Left lung (tissue), 4 donors: ENCODE measurements at regions not wholly inside any gene's neighbourhood (a gene's known extent, or its start where the extent isn't known, plus 50 kb on each side); places are given as distances from the start of the nearest gene placed in this dataset.

Experiments
- ATAC-seq: fragments of 200-7000 bp; cut with Tn5 transposase; one replicate; pipeline ENCODE4 v1.9.1; 2020; ENCODE audit warnings: moderate library complexity
- DNase-seq, 4 donors: peaks; one replicate each; pipeline ENCODE4 v3.0.0-alpha.2; 2013 to 2020
- H3K27ac ChIP-seq, 2 donors: fragments of 200-600 bp; sonication (generic) in 1 of 2; one replicate each; pipeline versions ENCODE4 v1.5.0 to v1.8.0; 2020 to 2021
- H3K27me3 ChIP-seq, 2 donors: fragments of 200-600 bp; sonication (generic) in 1 of 2; one replicate each; pipeline versions ENCODE4 v1.5.0 to v1.8.0; 2020 to 2021
- H3K36me3 ChIP-seq, 2 donors: fragments of 200-600 bp; sonication (generic) in 1 of 2; one replicate each; pipeline versions ENCODE4 v1.5.0 to v1.8.0; 2020 to 2021
- H3K4me1 ChIP-seq, 2 donors: fragments of 200-600 bp; one replicate each; pipeline ENCODE4 v1.8.0; 2021
- H3K4me3 ChIP-seq, 2 donors: fragments of 200-600 bp; sonication (generic) in 1 of 2; one replicate each; pipeline versions ENCODE4 v1.5.0 to v1.8.0; 2020 to 2021; ENCODE audit warnings: mild to moderate bottlenecking in 1 of 2
- H3K9me3 ChIP-seq, 2 donors: fragments of 200-600 bp; sonication (generic) in 1 of 2; one replicate each; pipeline versions ENCODE4 v1.5.0 to v1.8.0; 2020 to 2021
- intact Hi-C, 2 donors: fragments of 100-400 bp; cut with DNase I; formaldehyde crosslinking; loops; one replicate each; pipeline versions ENCODE4 v1.11.2 to v1.14.2; 2022
- TF ChIP-seq, protein P1 (sequence below), 2 donors: fragments of 200-600 bp; sonication (generic) in 1 of 2; IDR thresholded peaks; one replicate each; pipeline versions ENCODE4 v1.5.0 to v1.8.0; 2021; ENCODE audit warnings: antibody characterized with exemption in 2 of 2
- donor health status: DM: no; HTN: yes; CAD: no.
- donor health status: DM: no; HTN: no; CAD: no.

DNA sequence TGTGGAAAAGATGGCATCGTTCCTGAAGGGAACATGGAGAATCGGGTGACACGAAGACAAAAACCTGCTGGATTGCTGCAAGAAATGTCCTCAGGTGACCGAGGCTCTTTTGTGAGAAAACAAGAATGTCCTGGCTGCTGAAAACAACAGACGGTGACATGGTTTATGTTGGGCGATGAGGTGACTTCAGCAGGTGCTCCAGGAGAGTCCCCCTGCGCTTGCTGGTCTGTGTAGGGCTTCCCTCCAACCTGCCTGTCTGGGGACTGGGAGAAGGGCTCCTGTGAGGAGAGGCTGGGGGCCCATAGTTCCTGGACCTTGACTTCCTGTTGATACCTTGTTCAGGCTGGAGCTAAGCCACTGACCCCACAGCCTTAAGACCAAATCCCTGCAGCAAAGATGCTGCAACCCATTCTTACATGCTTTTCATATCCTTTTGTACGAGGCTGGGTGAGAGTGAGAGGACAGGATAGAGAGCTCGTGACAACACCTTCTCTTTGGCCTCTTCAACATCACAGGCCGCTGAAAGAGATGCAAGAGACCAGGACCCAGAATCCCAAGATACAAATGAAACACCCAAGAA is 134.8 kb downstream of the CD83 start:
- intact Hi-C loops, result no loop called here
- ATAC-seq (no peak), DNase-seq (no peak)
- TF ChIP-seq, protein P1, sequence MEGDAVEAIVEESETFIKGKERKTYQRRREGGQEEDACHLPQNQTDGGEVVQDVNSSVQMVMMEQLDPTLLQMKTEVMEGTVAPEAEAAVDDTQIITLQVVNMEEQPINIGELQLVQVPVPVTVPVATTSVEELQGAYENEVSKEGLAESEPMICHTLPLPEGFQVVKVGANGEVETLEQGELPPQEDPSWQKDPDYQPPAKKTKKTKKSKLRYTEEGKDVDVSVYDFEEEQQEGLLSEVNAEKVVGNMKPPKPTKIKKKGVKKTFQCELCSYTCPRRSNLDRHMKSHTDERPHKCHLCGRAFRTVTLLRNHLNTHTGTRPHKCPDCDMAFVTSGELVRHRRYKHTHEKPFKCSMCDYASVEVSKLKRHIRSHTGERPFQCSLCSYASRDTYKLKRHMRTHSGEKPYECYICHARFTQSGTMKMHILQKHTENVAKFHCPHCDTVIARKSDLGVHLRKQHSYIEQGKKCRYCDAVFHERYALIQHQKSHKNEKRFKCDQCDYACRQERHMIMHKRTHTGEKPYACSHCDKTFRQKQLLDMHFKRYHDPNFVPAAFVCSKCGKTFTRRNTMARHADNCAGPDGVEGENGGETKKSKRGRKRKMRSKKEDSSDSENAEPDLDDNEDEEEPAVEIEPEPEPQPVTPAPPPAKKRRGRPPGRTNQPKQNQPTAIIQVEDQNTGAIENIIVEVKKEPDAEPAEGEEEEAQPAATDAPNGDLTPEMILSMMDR (IDR thresholded peaks at IDR 0.05), result no peak
- Histone ChIP-seq H3K36me3 (no peaks in the 10 kb centered on the region), H3K4me3 (no peak overlapping the region), H3K9me3 (no peaks in the 10 kb centered on the region), H3K4me1 (no peaks in the 10 kb centered on the region), H3K27ac (no peak overlapping the region), H3K27me3 (no peaks in the 10 kb centered on the region)

DNA sequence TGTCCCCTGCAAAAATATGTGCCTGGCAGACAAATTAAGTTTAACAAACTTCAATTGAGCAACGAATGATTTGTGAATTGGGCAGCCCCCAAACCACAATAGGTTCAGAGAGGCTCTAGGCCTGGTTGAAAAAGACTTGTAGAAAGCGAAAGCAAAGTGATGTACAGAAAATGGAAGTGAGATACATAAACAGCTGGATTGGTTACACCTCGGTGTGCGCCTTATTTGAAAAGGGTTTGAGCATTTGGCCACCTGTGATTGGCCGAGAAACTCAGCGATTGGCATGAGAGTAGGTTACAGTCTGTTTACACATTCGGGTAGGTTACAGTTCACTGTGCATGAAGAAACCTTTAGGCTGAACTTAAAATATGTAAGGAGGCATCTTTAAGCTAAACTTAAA is 136.9 kb downstream of the CD83 start:
- H3K4me1 ChIP-seq, result no peaks in the 10 kb centered on the region
- no peaks in the 10 kb centered on the region for H3K9me3 ChIP-seq
- TF ChIP-seq, protein P1 (IDR thresholded peaks at IDR 0.05), result no peak
- H3K27ac ChIP-seq, result no peak overlapping the region
- DNase-seq (no peak), ATAC-seq (no peak)
- intact Hi-C loops, result no loop called here
- H3K4me3 ChIP-seq, result no peak overlapping the region
- H3K27me3 ChIP-seq, result no peaks in the 10 kb centered on the region
- H3K36me3 ChIP-seq, result no peaks in the 10 kb centered on the region

DNA sequence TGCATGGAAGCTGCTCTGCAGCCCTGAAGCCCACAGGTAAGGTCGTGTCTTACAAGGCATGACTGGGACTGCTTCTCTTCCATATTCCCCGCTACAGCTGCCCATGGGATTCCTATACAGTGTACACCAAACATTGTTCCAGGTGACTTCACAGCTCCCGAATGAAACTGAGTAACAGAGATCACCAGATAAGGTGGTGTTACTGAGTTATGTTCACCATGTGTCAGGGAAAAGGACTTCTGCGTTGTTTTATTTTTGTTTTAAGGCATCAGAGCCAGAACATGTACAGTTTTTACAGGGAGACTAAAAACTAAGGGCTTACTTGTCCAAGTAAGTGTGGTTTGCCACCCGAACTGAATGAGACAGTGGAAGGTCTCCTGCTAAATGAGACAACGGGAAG is 138.3 kb downstream of the CD83 start:
- ATAC-seq (no peak), DNase-seq (no peak)
- TF ChIP-seq, protein P1 (IDR thresholded peaks at IDR 0.05), result no peak
- Histone ChIP-seq H3K4me3 (no peak overlapping the region), H3K9me3 (peaks cover 0 to 6% of the 10 kb centered on the region in 2 donors), H3K4me1 (no peaks in the 10 kb centered on the region), H3K27me3 (no peaks in the 10 kb centered on the region), H3K36me3 (no peaks in the 10 kb centered on the region), H3K27ac (no peak overlapping the region)
- intact Hi-C loops, result no loop called here

DNA sequence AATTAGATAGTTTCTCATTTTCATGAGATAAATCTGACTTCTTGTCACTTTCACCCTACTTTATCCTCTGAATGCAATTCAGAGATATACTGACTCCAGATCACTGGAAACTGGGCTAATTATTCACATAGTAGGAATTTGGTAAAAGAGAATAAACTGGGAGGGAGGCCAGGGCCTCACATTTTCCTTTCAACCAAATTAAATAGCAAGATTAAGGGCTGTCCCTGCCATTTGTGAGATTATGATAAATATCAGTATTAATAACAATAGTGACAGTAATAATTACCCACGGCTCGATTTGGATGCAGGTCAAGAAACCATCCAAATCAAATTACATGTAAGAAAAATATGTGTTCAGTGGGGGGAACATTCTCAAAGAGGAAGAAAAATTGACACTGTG is 140.5 kb downstream of the CD83 start:
- intact Hi-C loops, result no loop called here
- Histone ChIP-seq H3K27ac (no peak overlapping the region), H3K27me3 (no peaks in the 10 kb centered on the region), H3K4me1 (no peaks in the 10 kb centered on the region), H3K9me3 (peaks cover 0 to 15% of the 10 kb centered on the region in 2 donors), H3K36me3 (no peaks in the 10 kb centered on the region), H3K4me3 (no peak overlapping the region)
- TF ChIP-seq, protein P1 (IDR thresholded peaks at IDR 0.05), result no peak
- ATAC-seq, result no peak
- DNase-seq, result no peak

DNA sequence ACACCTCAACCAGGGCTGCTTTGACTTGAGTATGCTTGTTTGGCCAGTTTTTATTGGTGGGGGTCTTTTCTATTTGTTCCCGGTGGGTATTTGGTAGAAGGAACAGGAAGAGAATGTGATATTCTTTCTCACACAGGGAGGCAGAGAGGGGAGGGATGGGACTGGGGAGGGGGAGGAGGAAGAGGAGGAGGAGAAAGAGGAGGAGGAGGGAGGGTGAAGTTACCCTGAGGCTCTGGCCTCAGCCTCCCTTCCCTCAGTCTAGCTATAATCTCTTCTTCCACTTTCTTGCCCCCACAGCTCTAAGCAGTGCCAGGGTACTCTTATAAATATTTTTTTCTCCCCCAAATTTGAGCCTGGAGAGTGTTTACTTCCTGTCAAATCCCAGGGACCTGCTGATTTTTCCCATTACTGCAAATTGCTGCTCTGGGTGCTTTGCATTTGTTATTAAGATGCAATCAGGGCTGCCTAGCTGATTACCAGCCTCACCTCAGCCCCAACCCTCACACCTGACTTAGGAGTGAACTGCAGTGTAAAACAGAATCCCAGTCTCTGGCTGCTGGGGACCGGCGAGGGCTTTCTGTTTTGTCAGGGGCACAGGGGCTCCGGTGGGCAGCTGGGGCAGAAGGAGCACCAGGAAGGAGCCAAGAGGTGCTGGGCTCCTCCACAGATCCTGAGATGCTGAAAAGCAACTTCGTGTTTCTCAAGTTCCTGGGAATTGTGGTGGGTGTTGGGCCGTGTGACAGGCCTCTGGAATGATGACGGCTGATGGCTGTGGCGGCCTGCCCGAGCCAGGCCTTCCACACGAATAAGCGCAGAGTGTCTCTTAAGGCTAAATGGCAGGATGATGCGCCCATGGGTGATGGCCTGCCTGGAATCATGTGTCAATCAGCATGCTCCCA is 141.4 kb downstream of the CD83 start:
- H3K27me3 ChIP-seq, result no peaks in the 10 kb centered on the region
- no peaks in the 10 kb centered on the region for H3K36me3 ChIP-seq
- intact Hi-C loops, result no loop called here
- no peak for ATAC-seq
- H3K9me3 ChIP-seq, result peaks cover 0 to 23% of the 10 kb centered on the region in 2 donors
- DNase-seq, result no peak
- H3K27ac ChIP-seq, result no peak overlapping the region
- no peak overlapping the region for H3K4me3 ChIP-seq
- no peaks in the 10 kb centered on the region for H3K4me1 ChIP-seq
- TF ChIP-seq, protein P1 (IDR thresholded peaks at IDR 0.05), result no peak
